GM03348 (cell line): ENCODE measurements at regions not wholly inside any gene's neighbourhood (a gene's known extent, or its start where the extent isn't known, plus 50 kb on each side); places are given as distances from the start of the nearest gene placed in this dataset.

Experiments
- DNase-seq: peaks from one replicate; pipeline ENCODE4 v3.0.0; 2012; ENCODE audit warnings: low spot score

DNA sequence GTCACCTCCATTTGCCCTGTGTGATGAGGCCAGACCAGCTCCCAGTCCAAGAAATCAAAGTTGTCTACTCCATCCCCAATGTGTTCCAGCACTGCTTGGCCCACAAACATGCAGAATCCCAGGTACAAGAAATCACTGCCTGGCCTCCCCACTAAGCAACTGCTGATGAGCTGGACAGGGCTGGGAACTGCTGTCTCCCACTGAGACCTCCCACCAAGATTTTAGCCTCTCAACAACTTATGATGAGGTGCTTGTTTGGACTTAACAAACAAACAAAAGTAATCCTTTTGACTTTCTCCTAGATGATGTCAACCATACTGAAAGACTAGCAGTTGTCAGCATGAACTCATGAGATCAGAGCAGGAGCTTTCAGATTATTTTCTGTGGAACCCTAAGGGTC, 260.1 kb upstream of the UBE2E2 start:
- no peak for DNase-seq

DNA sequence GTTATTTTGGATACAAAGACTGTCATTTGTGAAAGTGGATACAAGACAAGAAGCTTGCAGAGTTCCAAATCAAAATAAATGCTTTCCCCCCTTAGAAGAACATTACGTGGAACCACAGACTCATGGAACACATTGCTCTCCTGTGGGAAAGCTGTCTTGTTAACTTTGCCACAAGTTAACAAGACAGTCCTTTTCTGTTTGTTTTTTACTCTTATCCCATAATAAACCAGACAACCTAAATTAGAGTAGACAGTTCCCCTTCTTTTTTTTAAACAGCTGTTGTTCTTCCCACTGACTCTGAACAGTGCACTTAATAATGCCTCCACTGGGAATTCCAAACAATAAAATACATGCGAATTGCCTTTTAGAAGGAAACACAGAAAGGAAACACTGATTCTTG, 255.3 kb upstream of the UBE2E2 start:
- no peak for DNase-seq

DNA sequence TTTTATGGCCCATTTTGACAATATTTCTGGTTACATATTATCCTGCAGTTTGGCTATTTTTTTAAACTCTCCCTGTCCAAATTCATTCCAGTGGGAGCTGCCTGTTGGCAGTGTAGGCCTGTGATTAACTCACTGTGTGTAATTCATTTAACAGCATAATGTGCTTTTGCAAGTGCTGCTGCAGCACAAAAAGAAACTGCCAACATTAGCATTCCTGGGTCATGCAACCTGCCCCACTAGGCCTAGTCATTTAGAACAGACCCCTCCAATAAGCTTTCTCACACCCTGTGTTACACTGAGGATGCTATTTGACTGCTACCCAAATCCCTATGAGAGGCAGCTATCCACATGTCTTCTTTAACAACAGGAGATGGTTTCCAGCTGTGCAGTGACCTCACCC, 251.2 kb upstream of the UBE2E2 start:
- no peak for DNase-seq

DNA sequence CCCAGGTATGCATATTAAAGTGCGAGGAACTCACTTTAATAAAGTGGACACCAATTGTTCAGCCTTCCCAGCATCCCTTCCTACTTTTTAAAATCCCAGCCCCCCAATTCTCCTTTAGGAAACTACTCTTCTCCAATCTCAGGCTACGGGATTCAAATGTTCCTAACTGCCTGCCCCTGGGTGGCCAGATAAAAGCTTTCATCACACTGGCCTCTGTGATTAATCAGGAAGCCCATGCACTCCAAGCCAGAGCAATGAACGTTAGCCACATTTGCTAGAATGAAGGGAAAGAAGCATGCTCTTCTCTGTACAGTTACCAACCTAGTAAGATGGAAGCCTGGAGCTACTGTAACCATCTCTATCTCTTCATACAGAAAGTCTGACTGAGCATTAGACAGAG, 250.3 kb upstream of the UBE2E2 start:
- no peak for DNase-seq

DNA sequence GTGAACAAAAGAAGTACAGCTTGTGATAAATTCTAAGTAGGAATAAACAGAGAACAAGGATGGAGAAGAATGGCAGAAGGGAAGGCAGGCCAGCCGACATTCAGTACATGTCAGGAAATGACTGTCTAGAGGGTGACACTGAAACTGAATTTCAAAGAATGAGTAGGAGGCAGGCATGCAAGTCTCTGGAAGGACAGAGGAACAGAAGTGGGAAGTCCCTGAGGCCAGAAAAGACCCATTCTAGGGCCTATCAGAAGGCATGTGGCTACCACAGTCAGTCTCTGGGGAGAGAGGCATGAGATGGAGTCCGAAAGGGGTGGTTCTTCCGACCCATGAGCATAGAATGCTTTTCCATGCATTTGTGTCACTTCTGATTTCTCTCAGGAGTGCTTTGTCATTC, 243.5 kb upstream of the UBE2E2 start:
- no peak for DNase-seq

DNA sequence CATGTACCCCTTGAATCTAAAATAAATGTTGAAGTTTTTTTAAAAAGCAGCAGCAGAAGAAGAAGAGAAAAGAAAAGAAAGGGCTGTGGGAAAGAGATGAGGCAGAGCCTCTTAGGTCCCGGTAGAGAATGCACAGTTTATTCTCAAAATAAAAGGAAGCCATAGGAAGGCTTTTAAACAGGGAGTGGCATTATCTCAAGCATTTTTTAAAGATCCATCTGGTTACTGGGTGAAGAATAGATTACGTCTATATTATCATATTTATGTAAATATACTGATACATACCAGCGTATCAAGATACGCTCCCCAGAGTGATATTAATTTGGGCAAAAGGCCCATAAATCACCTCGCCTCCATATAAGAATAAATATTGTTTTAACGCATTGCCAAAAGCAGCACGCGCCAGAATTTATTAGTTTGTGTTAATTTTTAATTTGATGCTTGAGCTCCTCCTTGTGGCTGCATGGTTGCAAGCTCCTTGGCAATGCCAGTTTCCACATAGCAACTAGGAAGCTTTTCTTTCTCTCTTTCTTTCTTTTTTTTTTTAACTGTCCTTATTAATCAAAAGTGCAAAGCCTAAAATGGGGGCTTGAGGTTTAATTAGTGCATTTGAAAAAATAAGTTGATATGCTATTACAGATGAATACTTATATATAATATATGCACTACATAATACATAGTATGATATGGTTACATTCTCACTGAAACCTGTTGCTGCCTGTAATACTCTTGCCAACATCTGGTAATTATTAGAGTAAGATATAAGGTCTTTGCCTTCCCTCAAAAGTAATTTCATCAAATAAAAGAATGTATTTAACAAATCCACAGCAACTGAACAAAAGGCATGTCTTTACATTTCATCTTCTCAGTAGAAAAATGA, 242.8 kb upstream of the UBE2E2 start:
- peak; percentile 48 for DNase-seq

DNA sequence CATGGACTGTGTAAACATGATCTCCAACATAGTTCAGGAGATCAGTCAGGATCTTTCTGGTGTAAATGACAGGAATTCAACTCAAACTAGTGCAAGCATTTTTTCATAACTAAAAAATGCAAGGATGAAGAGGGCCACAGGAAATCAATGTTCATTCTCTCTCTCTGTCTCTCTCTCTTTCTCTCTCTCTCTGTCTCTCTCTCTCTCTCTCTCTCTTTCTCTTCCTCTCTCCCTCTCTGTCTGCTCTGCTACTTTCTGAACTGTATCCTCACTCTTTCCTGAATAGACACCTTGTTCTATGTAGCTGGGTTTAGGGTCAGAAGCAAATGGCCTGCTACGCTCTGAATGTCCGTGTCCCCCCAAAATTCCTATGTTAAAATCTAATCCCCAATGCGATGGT, 240.9 kb upstream of the UBE2E2 start:
- no peak for DNase-seq

DNA sequence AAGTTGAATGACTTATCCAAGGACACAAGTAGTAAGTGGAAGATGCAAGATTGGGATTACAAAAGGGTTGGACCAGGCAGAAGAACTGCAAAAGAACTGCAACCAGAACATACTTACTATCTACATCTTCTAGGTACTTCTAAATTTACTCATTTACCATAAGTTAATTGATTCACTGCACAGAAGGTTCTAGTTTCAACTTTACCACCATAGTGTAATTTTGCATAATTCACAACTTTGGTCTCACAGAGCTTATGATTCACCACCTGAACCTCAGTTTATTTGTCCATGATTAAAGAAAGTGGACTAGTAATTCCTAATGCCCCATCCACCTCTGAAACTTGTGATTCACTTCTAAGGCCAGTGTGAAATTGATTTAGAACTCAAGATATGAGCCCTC, 236.8 kb upstream of the UBE2E2 start:
- no peak for DNase-seq

DNA sequence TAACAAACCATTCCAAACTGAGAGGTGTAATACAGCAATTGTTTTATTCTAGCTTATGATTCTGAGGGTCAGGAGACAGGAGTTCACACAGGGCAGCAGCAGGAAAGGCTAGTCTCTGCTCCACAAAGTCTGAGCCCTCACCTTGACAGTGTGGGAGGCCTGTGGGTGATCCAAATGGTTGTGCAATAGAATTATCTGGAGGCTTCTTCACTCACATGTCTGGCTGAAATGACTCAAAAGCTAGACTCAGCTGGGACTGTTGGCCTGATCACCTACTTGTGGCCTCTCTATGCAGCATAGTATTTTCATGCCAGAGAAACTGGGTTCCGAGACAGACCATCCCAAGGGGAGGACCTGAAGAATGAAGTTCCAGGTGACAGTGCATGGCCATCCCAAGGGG, 233.9 kb upstream of the UBE2E2 start:
- DNase-seq = no peak

DNA sequence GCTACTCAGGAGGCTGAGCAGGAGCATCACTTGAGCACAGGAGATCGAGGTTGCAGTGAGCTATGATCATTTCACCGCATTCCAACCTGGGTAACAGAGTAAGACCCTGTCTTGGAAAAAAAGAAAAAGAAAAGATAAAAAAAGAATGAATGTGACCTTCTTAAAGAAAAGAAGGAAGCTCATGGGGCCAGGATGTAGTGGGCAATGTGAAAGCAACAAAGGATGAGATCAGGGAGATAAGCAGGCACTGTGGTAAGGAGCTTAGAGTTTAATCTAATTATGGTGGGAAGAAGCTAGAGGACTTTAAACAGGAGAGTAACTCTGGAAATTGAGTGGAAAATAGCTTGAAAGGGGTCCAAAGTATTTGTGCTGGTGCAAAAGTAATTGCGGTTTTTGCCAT, 231.6 kb upstream of the UBE2E2 start:
- no peak for DNase-seq

DNA sequence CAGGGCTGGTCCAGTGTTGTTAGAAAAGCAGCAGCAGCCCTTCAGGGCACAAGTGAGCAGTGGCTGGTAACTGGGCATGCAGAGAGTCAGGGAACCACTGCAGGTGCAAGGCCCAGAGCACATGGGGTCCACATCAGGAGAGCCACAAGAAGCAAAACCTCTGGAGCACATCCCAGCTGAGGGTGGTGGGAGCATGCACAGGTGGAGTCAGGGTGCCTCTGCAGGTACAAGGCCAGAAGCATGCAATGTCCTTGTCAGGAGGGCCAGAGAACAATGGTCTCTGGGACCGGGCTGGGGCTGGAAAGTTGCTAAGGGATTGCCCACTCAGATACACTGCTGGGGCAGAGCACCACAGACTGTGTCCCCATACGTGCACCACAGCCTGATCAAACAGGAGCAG, 226.1 kb upstream of the UBE2E2 start:
- DNase-seq = no peak

DNA sequence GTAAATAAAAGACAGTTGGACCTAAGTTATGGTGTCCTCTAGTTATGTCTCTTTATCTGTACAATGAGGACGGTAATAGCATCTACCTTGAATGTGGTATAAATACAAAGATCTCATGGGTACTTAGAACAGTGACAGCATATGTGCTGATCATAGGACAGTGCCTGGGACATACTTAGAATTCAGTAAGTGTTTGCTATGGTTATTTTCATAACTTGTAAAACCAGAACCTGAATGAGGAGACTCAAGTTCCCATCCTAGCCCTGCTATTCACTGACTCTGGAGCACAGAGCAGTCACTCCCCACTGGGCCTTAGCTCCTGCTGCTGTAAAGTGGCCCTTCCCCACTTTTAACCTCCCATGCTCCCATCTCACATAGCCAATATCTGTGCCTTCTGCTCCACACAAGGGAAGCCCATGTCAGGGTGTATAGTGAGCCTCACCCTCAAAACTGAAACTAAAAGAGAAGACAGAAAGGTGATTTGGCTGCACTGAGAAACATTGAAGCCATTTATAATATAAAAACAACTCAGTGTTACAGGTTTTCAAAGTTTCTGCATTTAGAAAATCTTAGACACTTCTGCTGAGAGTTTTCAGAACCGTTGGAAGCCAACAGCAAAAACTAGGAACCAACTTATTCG, 225.4 kb upstream of the UBE2E2 start:
- no peak for DNase-seq

DNA sequence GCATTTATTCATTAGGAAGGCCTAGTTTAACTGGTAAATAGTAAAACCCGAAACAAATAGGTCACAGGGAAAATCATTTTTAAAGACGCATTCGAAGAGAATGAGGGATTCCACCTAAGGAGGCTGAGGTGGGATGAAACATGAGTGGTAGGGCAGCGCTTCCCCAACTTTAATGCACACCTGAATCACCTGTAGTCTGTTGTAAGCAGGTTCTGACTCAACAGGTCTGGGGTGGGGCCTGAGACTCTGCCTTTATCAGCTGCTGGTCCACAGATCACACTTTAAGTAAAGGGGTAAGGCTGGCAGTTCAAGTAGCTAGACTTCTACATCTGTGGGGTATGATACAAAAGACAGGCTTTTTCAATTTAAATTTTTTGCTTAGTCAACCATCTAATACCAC, 223.5 kb upstream of the UBE2E2 start:
- no peak for DNase-seq

DNA sequence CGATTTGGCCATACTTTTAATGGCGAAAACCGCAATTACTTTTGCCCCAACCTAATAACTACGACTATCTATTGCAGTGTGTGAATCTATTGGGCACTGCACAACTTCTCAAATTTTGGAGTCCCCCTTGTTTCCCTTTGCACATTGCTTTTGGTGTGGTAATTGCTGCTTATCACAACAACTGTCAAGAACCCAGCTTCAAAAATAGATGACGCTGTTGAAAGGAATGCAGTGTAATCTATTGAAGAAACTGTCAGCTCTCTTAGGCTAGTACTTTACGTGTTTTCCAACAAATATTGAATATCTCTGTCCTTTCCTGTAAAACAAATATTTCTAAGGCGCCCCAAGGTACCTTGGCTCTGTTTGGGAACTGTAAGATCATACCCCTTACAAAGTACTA, 222.8 kb upstream of the UBE2E2 start:
- no peak for DNase-seq

DNA sequence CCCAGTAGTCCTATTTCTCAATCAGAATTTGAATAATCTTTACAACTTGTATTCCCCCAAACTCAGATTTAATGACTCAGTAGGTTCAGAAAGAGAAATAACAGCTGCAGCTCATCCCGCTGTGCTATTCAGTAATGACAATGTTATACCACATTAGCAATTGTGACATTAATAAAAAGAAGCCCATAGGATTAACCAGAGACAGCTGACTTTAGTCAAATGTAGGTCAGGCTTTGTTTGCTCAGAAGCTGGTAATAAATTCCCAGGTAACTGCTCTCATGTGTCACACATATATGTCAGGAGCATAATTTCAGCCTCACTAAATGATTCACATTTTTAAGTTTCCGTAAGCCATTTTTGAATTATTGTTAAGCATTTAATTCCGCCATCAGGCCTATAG, 222.0 kb upstream of the UBE2E2 start:
- DNase-seq = no peak

DNA sequence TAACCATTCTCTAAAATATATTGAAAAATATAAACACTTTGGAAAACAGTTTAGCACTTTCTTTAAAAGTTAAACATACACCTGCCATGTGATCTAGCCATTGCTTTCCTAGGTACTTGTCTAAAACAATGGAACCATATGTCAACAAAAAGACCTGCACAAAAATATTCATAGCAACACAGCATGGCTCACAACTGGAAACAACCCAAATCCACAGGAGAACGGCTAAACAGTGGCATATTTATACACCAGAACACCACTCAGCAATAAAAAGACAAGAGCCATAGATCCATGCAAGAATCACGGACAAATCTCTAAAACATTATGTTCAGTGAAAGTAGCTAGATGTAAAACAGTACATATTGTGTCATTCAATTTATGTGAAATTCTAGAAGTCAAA, 221.3 kb upstream of the UBE2E2 start:
- no peak for DNase-seq

DNA sequence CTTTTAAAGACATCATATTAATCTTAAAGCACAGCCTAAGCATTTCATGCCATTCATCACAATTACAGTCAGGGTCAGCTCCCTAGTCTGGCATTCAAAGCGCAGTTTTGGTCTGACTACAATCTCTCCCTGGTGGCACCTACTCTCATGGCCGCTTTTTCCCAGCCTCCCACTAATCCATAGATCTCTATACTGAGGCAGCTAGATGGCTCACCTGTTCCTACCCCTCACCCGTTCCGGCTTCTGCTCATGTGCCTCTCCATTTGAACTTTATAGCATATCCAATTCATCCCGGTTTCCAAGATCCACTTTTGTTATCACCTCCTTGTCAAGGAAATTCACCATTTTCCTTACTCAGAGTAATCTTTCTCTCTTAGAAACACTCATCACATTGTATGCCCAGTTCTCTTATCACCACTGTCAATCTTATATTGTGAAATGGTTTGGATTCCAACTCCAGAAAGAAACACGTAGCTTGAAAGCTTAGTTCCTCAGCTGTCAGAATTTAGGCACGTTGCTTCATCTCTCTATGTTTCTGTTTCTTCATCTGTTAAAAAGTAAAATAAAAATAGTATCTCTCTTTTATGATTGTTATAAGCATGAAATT, 220.0 kb upstream of the UBE2E2 start:
- no peak for DNase-seq

DNA sequence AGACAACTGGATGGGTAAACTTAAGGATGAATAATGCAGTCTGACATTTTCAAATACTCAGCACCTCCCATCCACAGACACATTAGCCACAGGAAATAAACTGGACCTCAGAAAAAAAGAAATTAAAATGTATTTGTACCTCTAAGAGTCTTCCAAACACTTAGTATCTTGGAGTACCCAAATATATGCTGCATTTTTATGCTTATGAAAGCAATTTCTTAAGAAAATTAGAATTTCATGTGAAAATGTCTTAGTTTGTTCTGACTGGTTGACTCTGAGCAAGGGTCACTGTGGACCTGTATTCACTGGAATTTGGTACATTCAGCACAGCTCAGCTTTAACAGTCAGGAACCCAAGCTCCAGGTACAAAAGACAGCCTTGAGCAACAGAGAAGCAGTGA, 216.2 kb upstream of the UBE2E2 start:
- no peak for DNase-seq

DNA sequence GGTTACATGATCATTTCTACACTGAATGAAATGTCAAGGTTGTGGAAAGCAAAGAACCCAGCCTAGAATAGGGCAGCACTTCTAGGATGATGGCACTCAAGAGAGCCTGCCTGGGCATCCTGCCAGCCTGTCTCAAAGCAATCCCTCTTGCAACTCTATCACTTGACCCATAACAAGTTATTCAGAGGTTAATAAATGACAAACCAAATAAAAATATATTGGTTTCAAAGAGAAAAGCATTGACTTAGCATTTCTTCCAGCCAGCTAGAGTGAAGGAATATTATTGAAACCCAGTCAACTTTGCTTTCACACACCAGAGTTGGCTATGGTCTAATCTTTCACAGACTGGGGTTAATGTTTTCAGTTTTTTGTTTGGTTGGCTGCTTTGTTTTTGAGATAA, 214.6 kb upstream of the UBE2E2 start:
- DNase-seq = no peak

DNA sequence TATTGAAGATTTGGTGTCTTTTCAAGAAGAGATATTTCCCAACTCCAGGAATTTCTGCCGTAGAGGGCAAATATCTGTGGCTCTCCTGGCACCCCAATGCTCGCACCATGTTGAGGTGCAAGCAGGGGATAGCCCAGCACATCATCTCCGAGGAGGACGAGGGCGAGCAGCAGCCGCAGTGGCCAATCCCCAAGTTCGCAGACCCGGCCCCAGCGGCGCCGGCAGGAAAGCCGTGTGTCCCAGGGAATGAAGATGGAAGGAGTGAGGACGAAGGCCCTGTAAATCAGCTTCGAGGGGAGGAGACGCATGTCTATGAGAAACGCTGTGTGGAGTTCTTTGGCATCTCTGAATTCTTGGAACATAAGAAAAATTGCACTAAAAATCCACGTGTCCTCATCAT, 213.4 kb upstream of the UBE2E2 start:
- DNase-seq = no peak

DNA sequence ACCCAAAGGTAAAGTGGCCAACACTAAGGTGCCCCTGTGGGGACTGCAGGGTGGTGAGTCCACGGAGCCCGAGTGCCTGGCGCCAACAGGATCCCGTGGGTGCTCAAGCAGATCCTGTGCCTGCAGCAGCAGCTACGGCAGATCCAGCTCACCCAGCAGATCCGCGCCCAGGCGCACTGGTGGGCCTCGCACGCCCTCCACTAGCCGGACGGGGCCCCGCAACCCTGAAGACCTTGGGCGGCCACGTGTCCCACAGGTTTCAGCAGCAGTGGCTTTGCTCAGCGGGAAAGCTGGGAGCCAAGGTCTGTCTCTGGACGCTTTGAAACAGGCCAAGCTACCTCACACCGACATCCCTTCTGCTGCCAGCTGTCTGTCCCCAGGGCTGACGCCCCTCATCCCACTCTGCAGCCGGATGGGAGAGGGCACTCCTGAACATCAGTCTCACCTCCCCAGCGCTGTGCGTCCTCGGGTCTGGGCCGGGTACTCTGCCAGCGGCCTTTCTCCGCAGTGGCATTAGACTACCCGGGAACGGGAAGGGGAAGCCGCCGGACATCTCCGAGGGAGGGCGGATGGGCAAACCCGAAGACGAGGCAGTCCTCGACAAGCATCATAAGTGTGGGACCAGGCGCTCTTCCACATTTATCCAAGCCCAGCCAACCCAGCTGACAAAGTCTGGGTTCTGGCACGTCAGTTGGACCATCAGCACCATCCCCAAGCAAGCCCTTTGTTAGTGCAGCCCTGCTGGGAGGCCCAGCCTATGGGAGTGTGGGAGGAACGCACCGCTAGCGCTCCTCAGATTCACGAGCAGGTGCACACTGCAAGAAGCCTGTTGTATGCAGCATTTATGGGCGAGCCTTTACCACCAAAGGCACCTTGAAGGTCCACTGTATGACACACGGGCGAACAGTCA, 212.6 kb upstream of the UBE2E2 start:
- no peak for DNase-seq

DNA sequence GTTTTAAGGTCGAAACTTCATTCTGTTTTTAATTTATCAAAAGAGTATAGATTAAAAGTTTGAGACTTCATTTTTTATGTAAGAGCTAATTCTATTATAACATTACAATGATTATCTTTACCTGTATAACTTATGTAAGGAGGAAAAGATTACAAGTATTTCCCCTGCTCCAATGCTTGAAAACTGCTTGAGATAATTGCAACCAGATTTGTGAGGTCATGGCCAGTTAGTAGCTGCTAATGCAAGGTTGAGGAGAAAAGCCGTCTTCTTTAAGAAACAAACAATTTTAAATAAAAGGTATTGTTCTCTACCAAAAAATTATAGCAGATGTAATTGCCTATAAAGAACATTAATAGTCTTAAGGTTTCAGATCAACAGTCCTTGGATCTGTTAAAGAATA, 208.3 kb upstream of the UBE2E2 start:
- no peak for DNase-seq
